B cell (primary cell): ENCODE measurements at regions not wholly inside any gene's neighbourhood (a gene's known extent, or its start where the extent isn't known, plus 50 kb on each side); places are given as distances from the start of the nearest gene placed in this dataset.

Experiments used
- ATAC-seq: fragments of 200-7000 bp; cut with Tn5 transposase; one replicate; pipeline ENCODE4 v1.10.0; 2021; ENCODE audit warnings: low read depth, mild to moderate bottlenecking, moderate number of reproducible peaks, moderate library complexity
- CTCF ChIA-PET: fragments of 350-600 bp; sonication (Branson Sonifier 250); formaldehyde crosslinking; loops from one replicate; lab custom pipeline; 2021; ENCODE audit warnings: antibody characterized with exemption, inconsistent platforms; lab: Charles Lee
- POLR2A ChIA-PET: fragments of 350-600 bp; sonication (Branson Sonifier 250); formaldehyde crosslinking; loops from one replicate; lab custom pipeline; 2021; ENCODE audit warnings: antibody characterized with exemption; lab: Charles Lee
- DNase-seq: peaks from one replicate; pipeline ENCODE4 v3.0.0; 2013
- H2AFZ ChIP-seq: 2 replicates; pipeline ENCODE4 v1.6.1; 2012; ENCODE audit warnings: mild to moderate bottlenecking, low read depth, low read length; ENCODE audit not compliant: insufficient read depth, poor library complexity, severe bottlenecking
- H3K27ac ChIP-seq, 2 donors: 1 replicate in 1 of 2; 2 replicates in 1 of 2; pipeline ENCODE4 v1.5.1; 2012 to 2013; ENCODE audit warnings: low read length in 2 of 2, mild to moderate bottlenecking in 2 of 2, moderate library complexity in 1 of 2
- H3K27me3 ChIP-seq, 4 experiments: fragments of 200-600 bp in 1 of 4; sonication (generic) in 1 of 4; replicated peaks in 1 of 4; 1 replicate in 2 of 4; 2 replicates in 2 of 4; pipeline versions ENCODE4 v1.6.1 to v1.7.0; 2013 to 2016; ENCODE audit warnings: low read length in 3 of 4, mild to moderate bottlenecking in 2 of 4, mixed read lengths in 1 of 4, moderate library complexity in 1 of 4; ENCODE audit not compliant: insufficient read depth in 4 of 4, control insufficient read depth in 3 of 4; ENCODE audit errors: control extremely low read depth in 1 of 4
- H3K36me3 ChIP-seq, 2 experiments: replicated peaks in 1 of 2; 1 replicate in 1 of 2; 2 replicates in 1 of 2; pipeline versions ENCODE4 v1.6.1 to v1.7.1; 2013; ENCODE audit warnings: low read length in 1 of 2; ENCODE audit not compliant: insufficient read depth in 2 of 2, control insufficient read depth in 1 of 2; ENCODE audit errors: control extremely low read depth in 1 of 2, extremely low read depth in 1 of 2
- H3K4me1 ChIP-seq, 2 donors: fragments of 200-600 bp in 1 of 2; sonication (generic) in 1 of 2; 1 replicate in 1 of 2; 2 replicates in 1 of 2; pipeline versions ENCODE4 v1.5.1 to v1.6.1; 2013 to 2017; ENCODE audit warnings: low read length in 2 of 2; ENCODE audit not compliant: control insufficient read depth in 2 of 2, insufficient read depth in 2 of 2
- H3K4me2 ChIP-seq: replicated peaks from 2 replicates; pipeline ENCODE3; 2012; ENCODE audit warnings: mild to moderate bottlenecking, low read depth, low read length; ENCODE audit not compliant: poor library complexity, severe bottlenecking
- H3K4me3 ChIP-seq, 5 experiments: fragments of 200-600 bp in 1 of 5; sonication (generic) in 1 of 5; 1 replicate in 3 of 5; 2 replicates in 2 of 5; pipeline versions ENCODE4 v1.5.1 to v1.7.0; 2011 to 2016; ENCODE audit warnings: low read length in 4 of 5, mild to moderate bottlenecking in 4 of 5, low read depth in 2 of 5, control low read depth in 1 of 5, moderate library complexity in 1 of 5; ENCODE audit not compliant: insufficient read depth in 1 of 5; ENCODE audit errors: control extremely low read depth in 1 of 5, extremely low read depth in 1 of 5
- H3K79me2 ChIP-seq: fragments of 200-600 bp; sonication (generic); one replicate; pipeline ENCODE4 v1.6.0; 2016; ENCODE audit warnings: low read length; ENCODE audit not compliant: control insufficient read depth, insufficient read depth
- H3K9ac ChIP-seq: fragments of 200-600 bp; sonication (generic); 2 replicates; pipeline ENCODE4 v1.6.1; 2017; ENCODE audit warnings: mild to moderate bottlenecking, low read length, moderate library complexity
- H3K9me3 ChIP-seq, 3 donors: one replicate each; pipeline versions ENCODE4 v1.6.1 to v1.7.1; 2013; ENCODE audit warnings: low read length in 2 of 3; ENCODE audit not compliant: control insufficient read depth in 2 of 3, insufficient read depth in 1 of 3; ENCODE audit errors: control extremely low read depth in 1 of 3
- H4K20me1 ChIP-seq: 2 replicates; pipeline ENCODE4 v1.6.0; 2012; ENCODE audit warnings: mild to moderate bottlenecking, low read length; ENCODE audit not compliant: insufficient read depth, control insufficient read depth, poor library complexity, severe bottlenecking
- H3K27ac Mint-ChIP-seq: one replicate; pipeline ENCODE4 v1.8.0; 2021; ENCODE audit warnings: mixed read lengths
- H3K27me3 Mint-ChIP-seq: one replicate; pipeline ENCODE4 v1.8.0; 2021; ENCODE audit warnings: mixed read lengths
- H3K4me1 Mint-ChIP-seq: one replicate; pipeline ENCODE4 v1.8.0; 2021; ENCODE audit warnings: mixed read lengths
- H3K4me3 Mint-ChIP-seq: one replicate; pipeline ENCODE4 v1.8.0; 2021; ENCODE audit warnings: mixed read lengths
- H3K9me3 Mint-ChIP-seq: one replicate; pipeline ENCODE4 v1.8.0; 2022; ENCODE audit warnings: mixed read lengths; ENCODE audit not compliant: insufficient read depth
- CTCF ChIP-seq: fragments of 200-600 bp; IDR thresholded peaks from one replicate; pipeline ENCODE4 v1.8.0; 2022; ENCODE audit warnings: antibody characterized with exemption, mild to moderate bottlenecking
- EZH2 ChIP-seq: IDR thresholded peaks from 2 replicates; pipeline ENCODE4 v1.6.1; 2012; ENCODE audit warnings: borderline replicate concordance, low read depth, mild to moderate bottlenecking, moderate library complexity, low read length; ENCODE audit not compliant: insufficient read depth, poor library complexity, severe bottlenecking
- WGBS: methylation state at CpG from one replicate; pipeline ENCODE4 v1.1.5; 2013; ENCODE audit warnings: missing lambda C conversion rate; ENCODE audit not compliant: insufficient coverage; 5-methylcytosine and 5-hydroxymethylcytosine counted together
- intact Hi-C: fragments of 100-400 bp; cut with micrococcal nuclease; formaldehyde crosslinking; loops from one replicate; pipeline ENCODE4 v1.10.0; 2022

GRCh38 chr2:118536306-118536705, 311.1 kb downstream of the EN1 start:
- Histone ChIP-seq H3K27me3 (no peaks in the 10 kb centered on the region), H3K27ac (no peak overlapping the region), H3K36me3 (no peaks in the 10 kb centered on the region), H3K4me3 (no peak overlapping the region), H3K9me3 (peaks cover 0 to 2% (median 0%) of the 10 kb centered on the region in 3 donors), H3K9ac (no peak overlapping the region), H3K4me2 (no peak overlapping the region), H3K4me1 (no peaks in the 10 kb centered on the region), H4K20me1 (no peaks in the 10 kb centered on the region), H3K79me2 (no peaks in the 10 kb centered on the region), H2AFZ (no peak overlapping the region)
- WGBS, result 83% methylated on average over 2 of the region's 4 CpGs
- TF ChIP-seq EZH2 (no peak), CTCF (no peak)
- no peak for ATAC-seq
- CTCF ChIA-PET, result no interaction called here
- H3K4me3 Mint-ChIP-seq, result no peak overlapping the region
- intact Hi-C loops, result no loop called here
- H3K9me3 Mint-ChIP-seq, result no peaks in the 10 kb centered on the region
- H3K4me1 Mint-ChIP-seq, result no peaks in the 10 kb centered on the region
- no peak overlapping the region for H3K27ac Mint-ChIP-seq
- no peak for DNase-seq
- no peaks in the 10 kb centered on the region for H3K27me3 Mint-ChIP-seq
- POLR2A ChIA-PET, result no interaction called here

- H3K27me3 ChIP-seq, result no peaks in the 10 kb centered on the region
- no peaks in the 10 kb centered on the region for H3K36me3 ChIP-seq
- no peak for DNase-seq
- H3K79me2 ChIP-seq, result no peaks in the 10 kb centered on the region
- no peak overlapping the region for H2AFZ ChIP-seq
- intact Hi-C loops, result no loop called here
- no peaks in the 10 kb centered on the region for H3K4me1 Mint-ChIP-seq
- TF ChIP-seq CTCF (no peak), EZH2 (no peak)
- no CpG with 5 or more reads among the region's 3 CpGs for WGBS
- H3K9me3 ChIP-seq, result peaks cover 0 to 3% (median 0%) of the 10 kb centered on the region in 3 donors
- no peak overlapping the region for H3K4me3 Mint-ChIP-seq
- no peaks in the 10 kb centered on the region for H3K27me3 Mint-ChIP-seq
- no peak for ATAC-seq
- H3K9ac ChIP-seq, result no peak overlapping the region
- no peak overlapping the region for H3K4me2 ChIP-seq
- H3K27ac Mint-ChIP-seq, result no peak overlapping the region
- H3K27ac ChIP-seq, result no peak overlapping the region
- no peaks in the 10 kb centered on the region for H4K20me1 ChIP-seq
- CTCF ChIA-PET, result no interaction called here
- no peaks in the 10 kb centered on the region for H3K9me3 Mint-ChIP-seq
- POLR2A ChIA-PET, result no interaction called here
- no peak overlapping the region for H3K4me3 ChIP-seq
- no peaks in the 10 kb centered on the region for H3K4me1 ChIP-seq
Measured at GRCh38 chr2:118535818-118536212, 311.6 kb downstream of the EN1 start.
